ENCODE measurements at regions not wholly inside any gene's neighbourhood (a gene's known extent, or its start where the extent isn't known, plus 50 kb on each side); places are given as distances from the start of the nearest gene placed in this dataset.

DNA sequence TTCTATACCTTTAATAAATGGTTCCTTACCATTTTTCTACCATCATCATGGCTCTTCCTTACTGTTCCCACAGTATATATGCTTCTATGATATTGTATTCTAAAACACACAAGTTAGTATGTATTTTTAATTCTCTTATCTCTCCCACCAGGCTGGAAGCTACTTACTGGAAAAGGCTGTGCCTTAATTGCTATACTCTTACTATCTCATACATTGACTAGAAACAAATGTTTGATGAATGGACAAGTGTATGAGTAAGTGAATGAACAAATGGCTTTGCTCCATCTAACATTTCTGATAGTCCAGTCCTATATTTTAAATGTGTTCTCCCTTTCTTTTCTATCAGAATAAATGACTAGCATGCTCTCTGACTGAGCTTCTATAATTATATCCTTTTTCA is 320.8 kb upstream of the RASGEF1B start:
- DNase-seq (ENCODE audit: extremely low read depth, low read depth), result no peak
- TF ChIP-seq, protein P1, sequence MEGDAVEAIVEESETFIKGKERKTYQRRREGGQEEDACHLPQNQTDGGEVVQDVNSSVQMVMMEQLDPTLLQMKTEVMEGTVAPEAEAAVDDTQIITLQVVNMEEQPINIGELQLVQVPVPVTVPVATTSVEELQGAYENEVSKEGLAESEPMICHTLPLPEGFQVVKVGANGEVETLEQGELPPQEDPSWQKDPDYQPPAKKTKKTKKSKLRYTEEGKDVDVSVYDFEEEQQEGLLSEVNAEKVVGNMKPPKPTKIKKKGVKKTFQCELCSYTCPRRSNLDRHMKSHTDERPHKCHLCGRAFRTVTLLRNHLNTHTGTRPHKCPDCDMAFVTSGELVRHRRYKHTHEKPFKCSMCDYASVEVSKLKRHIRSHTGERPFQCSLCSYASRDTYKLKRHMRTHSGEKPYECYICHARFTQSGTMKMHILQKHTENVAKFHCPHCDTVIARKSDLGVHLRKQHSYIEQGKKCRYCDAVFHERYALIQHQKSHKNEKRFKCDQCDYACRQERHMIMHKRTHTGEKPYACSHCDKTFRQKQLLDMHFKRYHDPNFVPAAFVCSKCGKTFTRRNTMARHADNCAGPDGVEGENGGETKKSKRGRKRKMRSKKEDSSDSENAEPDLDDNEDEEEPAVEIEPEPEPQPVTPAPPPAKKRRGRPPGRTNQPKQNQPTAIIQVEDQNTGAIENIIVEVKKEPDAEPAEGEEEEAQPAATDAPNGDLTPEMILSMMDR (IDR thresholded peaks at IDR 0.05; ENCODE audit: low read depth, low read length, missing control alignments), result no peak
- no peak overlapping the region for H3K4me3 ChIP-seq (replicated peaks; ENCODE audit: low read depth, low read length)

DNA sequence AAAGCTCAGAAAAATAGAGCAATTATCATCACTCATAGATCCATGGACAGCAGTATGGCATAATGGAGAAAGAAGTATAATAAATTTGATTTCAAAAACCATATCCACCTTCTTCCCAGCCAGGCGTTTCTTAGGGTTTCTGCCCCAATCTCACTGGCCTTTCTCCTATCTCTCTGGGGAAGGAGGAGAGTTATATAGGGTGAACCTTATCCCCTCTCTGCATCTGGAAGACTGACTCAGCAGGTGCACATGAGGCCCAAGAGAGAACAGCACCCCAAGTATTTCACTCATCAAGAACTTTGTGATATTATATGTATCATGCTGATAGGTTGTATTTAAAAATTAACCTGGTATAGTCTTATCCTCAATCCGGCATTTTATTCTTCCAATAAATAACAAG is 318.8 kb upstream of the RASGEF1B start:
- H3K4me3 ChIP-seq (replicated peaks; ENCODE audit: low read depth, low read length), result no peak overlapping the region
- no peak for DNase-seq (ENCODE audit: extremely low read depth, low read depth)
- TF ChIP-seq, protein P1 (IDR thresholded peaks at IDR 0.05; ENCODE audit: low read depth, low read length, missing control alignments), result no peak

DNA sequence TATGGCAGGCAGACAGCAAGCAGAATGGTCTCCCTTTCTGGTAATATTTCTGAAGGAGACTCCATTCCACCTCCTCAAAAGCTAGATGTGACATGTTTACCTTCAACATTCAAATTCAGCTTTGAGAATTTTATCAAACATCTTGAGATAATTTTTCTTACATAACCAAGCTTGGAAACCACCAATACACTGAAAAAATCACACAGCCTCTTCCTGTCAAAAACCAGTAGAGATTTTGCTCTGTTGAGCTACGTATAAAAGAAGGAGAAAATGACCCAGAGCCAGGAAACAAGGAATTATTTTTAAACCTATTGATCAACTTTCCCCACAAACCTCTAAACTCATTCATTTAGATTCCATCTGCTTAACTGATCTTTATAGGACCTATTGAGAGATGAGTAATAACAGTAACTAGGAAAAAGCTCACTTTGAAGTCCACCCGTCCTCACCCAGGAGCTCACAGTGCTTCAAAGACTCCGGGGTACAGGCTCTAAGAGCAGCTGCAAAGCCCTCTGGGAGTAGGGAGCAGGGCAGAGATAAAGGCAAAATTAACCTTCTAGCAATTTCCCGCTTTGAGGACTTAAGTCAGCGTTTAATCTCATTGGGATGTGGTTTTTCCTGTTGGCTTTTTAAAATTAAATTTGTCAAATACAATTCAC is 318.2 kb upstream of the RASGEF1B start:
- TF ChIP-seq, protein P1 (IDR thresholded peaks at IDR 0.05; ENCODE audit: low read depth, low read length, missing control alignments), result no peak
- no peak for DNase-seq (ENCODE audit: extremely low read depth, low read depth)
- H3K4me3 ChIP-seq (replicated peaks; ENCODE audit: low read depth, low read length), result no peak overlapping the region

DNA sequence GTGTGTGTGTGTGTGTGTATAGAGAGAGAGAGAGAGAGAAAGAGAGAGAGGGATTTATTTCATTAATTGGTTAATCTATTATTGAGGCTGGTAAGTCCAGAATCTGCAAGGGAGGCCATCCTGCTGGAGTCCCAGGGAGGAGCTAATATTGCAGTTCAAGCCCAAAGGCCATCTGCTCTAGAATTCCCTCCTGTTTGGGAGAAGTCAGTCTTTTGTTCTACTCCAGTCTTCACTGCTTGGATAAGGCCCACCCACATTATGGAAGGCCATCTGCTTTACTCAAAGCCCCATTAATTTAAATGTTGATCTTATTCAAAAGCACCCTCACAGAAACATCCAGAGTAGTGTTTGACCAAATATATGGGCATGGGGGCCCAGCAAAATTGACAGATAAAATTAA is 317.5 kb upstream of the RASGEF1B start:
- TF ChIP-seq, protein P1 (IDR thresholded peaks at IDR 0.05; ENCODE audit: low read depth, low read length, missing control alignments), result no peak
- no peak for DNase-seq (ENCODE audit: extremely low read depth, low read depth)
- no peak overlapping the region for H3K4me3 ChIP-seq (replicated peaks; ENCODE audit: low read depth, low read length)

DNA sequence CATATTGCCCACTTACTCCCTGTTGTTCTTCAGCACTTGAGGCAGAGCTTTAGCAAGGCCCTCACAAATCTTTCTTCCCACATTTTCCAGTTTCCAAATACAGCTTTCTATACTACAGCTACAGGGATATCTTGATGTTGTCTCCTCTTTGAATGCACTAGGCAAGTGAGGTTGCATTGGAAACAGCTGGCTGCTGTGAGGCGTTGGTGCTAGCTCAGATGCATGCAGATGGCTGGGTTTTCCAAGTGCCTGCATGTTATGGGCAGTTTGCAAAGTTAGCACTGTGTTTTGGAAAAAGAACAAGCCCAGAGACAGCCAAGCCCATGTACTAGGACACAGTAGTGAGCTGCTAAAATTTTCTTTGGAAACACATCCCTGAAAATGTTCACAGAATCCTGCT is 315.1 kb upstream of the RASGEF1B start:
- no peak for DNase-seq (ENCODE audit: extremely low read depth, low read depth)

DNA sequence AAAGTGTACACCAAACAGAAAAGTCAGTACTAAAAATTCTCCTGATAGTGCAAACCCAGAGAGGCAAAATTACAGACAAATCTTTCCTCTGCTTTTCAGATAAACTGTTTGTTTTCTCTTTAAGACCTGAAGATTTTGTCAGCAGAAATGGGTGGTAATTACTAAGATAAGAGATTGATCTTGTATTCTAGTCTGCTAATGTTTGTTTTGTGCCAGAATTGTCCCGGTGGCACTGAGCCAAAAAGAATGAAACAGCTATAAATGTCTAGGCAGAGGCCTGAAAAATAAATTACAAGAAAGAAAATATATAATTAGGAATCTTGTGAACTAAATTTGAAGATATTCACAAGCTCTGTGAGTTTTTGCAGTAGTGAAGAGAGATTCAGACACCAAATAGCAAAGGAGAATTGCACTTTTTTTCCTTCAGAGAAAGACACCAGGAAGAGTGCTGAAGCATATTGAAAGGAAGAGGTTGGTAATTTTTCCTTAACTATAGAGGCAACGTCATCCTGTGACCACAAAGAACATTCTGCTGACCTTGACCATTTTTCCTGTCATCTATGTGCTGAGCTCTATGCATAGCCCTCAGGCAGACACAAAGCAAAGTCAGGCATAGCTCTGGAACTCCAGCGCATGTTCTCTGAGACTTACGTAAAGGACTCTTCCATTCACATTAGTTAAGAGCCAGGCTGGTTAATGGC is 314.5 kb upstream of the RASGEF1B start:
- TF ChIP-seq, protein P1 (IDR thresholded peaks at IDR 0.05; ENCODE audit: low read depth, low read length, missing control alignments), result no peak
- no peak for DNase-seq (ENCODE audit: extremely low read depth, low read depth)
- no peak overlapping the region for H3K4me3 ChIP-seq (replicated peaks; ENCODE audit: low read depth, low read length)

More for the DNA sequence above, 315.1 kb upstream of the RASGEF1B start:
- no peak overlapping the region for H3K4me3 ChIP-seq (replicated peaks; ENCODE audit: low read depth, low read length)
- TF ChIP-seq, protein P1 (IDR thresholded peaks at IDR 0.05; ENCODE audit: low read depth, low read length, missing control alignments), result no peak
